Naive B cell (primary cell): ENCODE measurements at regions not wholly inside any gene's neighbourhood (a gene's known extent, or its start where the extent isn't known, plus 50 kb on each side); places are given as distances from the start of the nearest gene placed in this dataset.
"Not testable (repeated sequence)": the region's sequence is repeated elsewhere in the genome, so short reads cannot be mapped to it uniquely, and the experiment has no call there.

Source experiments
- ATAC-seq, 2 donors: fragments of 150-1000 bp; cut with Tn5 transposase; 2 replicates each; pipeline ENCODE4 v1.10.0; 2021; ENCODE audit warnings: low read depth in 2 of 2, mild to moderate bottlenecking in 2 of 2, moderate library complexity in 2 of 2
- DNase-seq: peaks from one replicate; pipeline ENCODE4 v3.0.0; 2022
- H3K27ac Mint-ChIP-seq, 6 donors: one replicate each; pipeline ENCODE4 v1.8.0; 2020 to 2022; ENCODE audit warnings: mild to moderate bottlenecking in 6 of 6, mixed read lengths in 6 of 6, moderate library complexity in 5 of 6, inconsistent platforms in 2 of 6
- H3K27me3 Mint-ChIP-seq, 3 donors: one replicate each; pipeline ENCODE4 v1.8.0; 2021 to 2022; ENCODE audit warnings: mixed read lengths in 3 of 3, mild to moderate bottlenecking in 1 of 3
- H3K36me3 Mint-ChIP-seq, 2 donors: one replicate each; pipeline ENCODE4 v1.8.0; 2020 to 2022; ENCODE audit warnings: mixed read lengths in 2 of 2, inconsistent platforms in 1 of 2, mild to moderate bottlenecking in 1 of 2
- H3K4me1 Mint-ChIP-seq, 3 donors: one replicate each; pipeline ENCODE4 v1.8.0; 2020 to 2022; ENCODE audit warnings: mixed read lengths in 3 of 3, inconsistent platforms in 1 of 3, mild to moderate bottlenecking in 1 of 3, moderate library complexity in 1 of 3
- H3K4me3 Mint-ChIP-seq, 8 donors: one replicate each; pipeline ENCODE4 v1.8.0; 2020 to 2022; ENCODE audit warnings: mild to moderate bottlenecking in 8 of 8, mixed read lengths in 8 of 8, moderate library complexity in 8 of 8, inconsistent platforms in 2 of 8
- H3K9me3 Mint-ChIP-seq, 7 donors: one replicate each; pipeline ENCODE4 v1.8.0; 2020 to 2022; ENCODE audit warnings: mixed read lengths in 7 of 7, mild to moderate bottlenecking in 5 of 7, inconsistent platforms in 2 of 7, moderate library complexity in 1 of 7

DNA sequence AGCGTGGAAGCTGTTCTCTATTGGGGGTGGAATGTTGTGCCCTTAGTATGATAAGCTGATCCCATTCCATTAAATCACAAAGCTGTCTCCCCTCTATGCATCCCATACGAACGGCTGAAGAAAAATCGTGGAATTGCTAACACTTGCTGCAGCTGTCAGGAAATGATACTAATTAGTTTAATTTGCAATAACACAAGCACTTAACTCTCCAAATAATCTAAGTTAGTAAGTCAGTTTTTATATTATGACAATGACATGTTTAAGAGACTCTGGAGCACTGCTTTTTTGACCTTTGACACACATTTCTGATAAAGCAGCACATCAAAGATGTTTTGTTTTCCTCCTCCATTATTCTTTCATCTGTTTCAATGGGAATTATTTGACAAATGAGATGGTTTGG lies 123.7 kb upstream of the SATB2 start:
- H3K27ac Mint-ChIP-seq, result no peak overlapping the region
- DNase-seq, result no peak
- ATAC-seq, result no peak
- H3K27me3 Mint-ChIP-seq, result peaks cover 5 to 10% (median 8%) of the 10 kb centered on the region in 3 donors
- no peak overlapping the region for H3K4me3 Mint-ChIP-seq
- no peaks in the 10 kb centered on the region for H3K4me1 Mint-ChIP-seq
- H3K9me3 Mint-ChIP-seq, result no peaks in the 10 kb centered on the region
- H3K36me3 Mint-ChIP-seq, result no peaks in the 10 kb centered on the region

GRCh38 chr2:199575416-199575815 lies 117.7 kb upstream of the SATB2 start:
- H3K4me1 Mint-ChIP-seq, result no peaks in the 10 kb centered on the region
- no peaks in the 10 kb centered on the region for H3K36me3 Mint-ChIP-seq
- no peak overlapping the region for H3K27ac Mint-ChIP-seq
- no peak overlapping the region for H3K4me3 Mint-ChIP-seq
- no peak for ATAC-seq
- no peak for DNase-seq
- no peaks in the 10 kb centered on the region for H3K27me3 Mint-ChIP-seq
- H3K9me3 Mint-ChIP-seq, result no peaks in the 10 kb centered on the region

GRCh38 chr2:199572571-199572970 lies 114.8 kb upstream of the SATB2 start:
- no peaks in the 10 kb centered on the region for H3K4me1 Mint-ChIP-seq
- H3K27me3 Mint-ChIP-seq, result no peaks in the 10 kb centered on the region
- no peak for ATAC-seq
- no peaks in the 10 kb centered on the region for H3K9me3 Mint-ChIP-seq
- no peaks in the 10 kb centered on the region for H3K36me3 Mint-ChIP-seq
- H3K27ac Mint-ChIP-seq, result no peak overlapping the region
- no peak for DNase-seq
- H3K4me3 Mint-ChIP-seq, result no peak overlapping the region

GRCh38 chr2:199570934-199571333 lies 113.2 kb upstream of the SATB2 start:
- Mint-ChIP-seq H3K4me1 (no peaks in the 10 kb centered on the region), H3K4me3 (no peak overlapping the region), H3K27me3 (no peaks in the 10 kb centered on the region), H3K9me3 (no peaks in the 10 kb centered on the region), H3K27ac (no peak overlapping the region), H3K36me3 (no peaks in the 10 kb centered on the region)
- DNase-seq, result no peak
- no peak for ATAC-seq

- ATAC-seq (no peak), DNase-seq (no peak)
- Mint-ChIP-seq H3K4me1 (no peaks in the 10 kb centered on the region), H3K9me3 (no peaks in the 10 kb centered on the region), H3K27me3 (no peaks in the 10 kb centered on the region), H3K27ac (no peak overlapping the region), H3K4me3 (no peak overlapping the region), H3K36me3 (no peaks in the 10 kb centered on the region)
These were observed 111.6 kb upstream of the SATB2 start for GRCh38 chr2:199569336-199569735.

DNA sequence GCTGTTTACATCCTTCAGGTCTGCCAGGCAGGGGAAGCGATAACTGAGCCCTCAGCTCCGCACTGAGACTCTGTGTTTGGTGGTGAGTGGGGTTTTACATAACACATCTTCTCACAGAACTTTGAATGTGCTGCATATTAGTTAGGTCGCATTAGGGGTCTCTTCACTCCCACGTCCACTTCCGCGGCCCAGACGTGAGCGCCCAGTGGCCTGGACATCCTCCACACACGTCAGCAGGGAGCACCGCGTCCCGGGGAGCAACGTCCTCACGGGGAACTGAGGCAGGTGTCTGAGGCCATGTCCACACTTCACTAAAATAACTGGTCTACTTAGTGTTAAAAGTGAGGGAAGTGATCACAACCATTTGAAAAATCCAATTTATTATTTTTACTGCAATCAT lies 100.4 kb upstream of the SATB2 start:
- Mint-ChIP-seq H3K4me3 (no peak overlapping the region), H3K36me3 (no peaks in the 10 kb centered on the region)
- ATAC-seq, result no peak

GRCh38 chr2:199556527-199557285 lies 99.0 kb upstream of the SATB2 start:
- Mint-ChIP-seq H3K4me1 (no peaks in the 10 kb centered on the region), H3K27ac (no peak overlapping the region), H3K36me3 (no peaks in the 10 kb centered on the region), H3K27me3 (peaks cover 0 to 7% (median 0%) of the 10 kb centered on the region in 3 donors), H3K4me3 (no peak overlapping the region), H3K9me3 (peaks cover 0 to 3% (median under 1%) of the 10 kb centered on the region in 7 donors)
- no peak for ATAC-seq
- no peak for DNase-seq

More for the DNA sequence above, 100.4 kb upstream of the SATB2 start:
- Mint-ChIP-seq H3K27me3 (peaks cover 0 to 7% (median 0%) of the 10 kb centered on the region in 3 donors), H3K4me1 (no peaks in the 10 kb centered on the region), H3K9me3 (peaks cover 0 to 13% (median 6%) of the 10 kb centered on the region in 7 donors), H3K27ac (no peak overlapping the region)
- DNase-seq, result no peak

- H3K27me3 Mint-ChIP-seq, result peaks cover 0 to 7% (median 7%) of the 10 kb centered on the region in 3 donors
- no peak overlapping the region for H3K27ac Mint-ChIP-seq
- H3K4me1 Mint-ChIP-seq, result no peaks in the 10 kb centered on the region
These were observed 96.3 kb upstream of the SATB2 start for GRCh38 chr2:199554026-199554425.

GRCh38 chr2:199552141-199552540 lies 94.4 kb upstream of the SATB2 start:
- DNase-seq, result no peak
- Mint-ChIP-seq H3K4me3 (no peak overlapping the region), H3K36me3 (no peaks in the 10 kb centered on the region), H3K4me1 (no peaks in the 10 kb centered on the region), H3K27me3 (peaks cover 0 to 7% (median 4%) of the 10 kb centered on the region in 3 donors), H3K27ac (no peak overlapping the region), H3K9me3 (peaks cover 0 to 6% (median 0%) of the 10 kb centered on the region in 7 donors)
- no peak for ATAC-seq

More at GRCh38 chr2:199554026-199554425, 96.3 kb upstream of the SATB2 start:
- no peaks in the 10 kb centered on the region for H3K36me3 Mint-ChIP-seq
- DNase-seq (no peak), ATAC-seq (no peak)
- peaks cover 0 to 6% (median 0%) of the 10 kb centered on the region in 7 donors for H3K9me3 Mint-ChIP-seq
- no peak overlapping the region for H3K4me3 Mint-ChIP-seq

DNA sequence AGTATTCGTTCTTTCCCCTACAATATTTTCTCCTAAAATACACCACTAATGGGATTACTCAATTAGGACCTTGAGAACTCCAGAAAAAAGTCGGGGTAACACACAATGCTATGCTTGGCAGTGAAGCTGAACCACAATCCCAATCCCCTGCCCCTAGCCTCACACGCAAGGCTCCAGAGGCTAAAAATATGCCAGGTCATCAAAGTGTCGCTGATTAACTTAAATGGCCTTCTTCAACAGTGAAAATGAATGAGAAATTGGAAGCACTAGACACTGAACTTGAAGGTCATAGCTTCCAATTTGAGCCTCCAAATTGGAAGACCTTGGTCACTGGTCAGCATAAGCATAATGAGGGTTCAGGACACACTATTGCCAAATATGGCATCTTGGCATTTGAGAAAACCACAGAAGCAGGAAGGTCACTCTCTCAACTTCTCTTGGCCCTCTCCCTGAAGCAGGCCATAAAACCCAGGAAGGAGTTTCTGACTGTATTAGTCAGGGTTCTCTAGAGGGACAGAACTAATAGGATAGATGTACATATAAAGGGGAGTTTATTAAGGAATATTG lies 86.0 kb upstream of the SATB2 start:
- DNase-seq (no peak), ATAC-seq (no peak)
- no peak overlapping the region for H3K27ac Mint-ChIP-seq
- peaks cover 0 to 7% (median 0%) of the 10 kb centered on the region in 7 donors for H3K9me3 Mint-ChIP-seq
- no peaks in the 10 kb centered on the region for H3K36me3 Mint-ChIP-seq
- H3K4me1 Mint-ChIP-seq, result no peaks in the 10 kb centered on the region
- H3K27me3 Mint-ChIP-seq, result peaks cover 0 to 4% (median 0%) of the 10 kb centered on the region in 3 donors
- H3K4me3 Mint-ChIP-seq, result no peak overlapping the region

- H3K4me1 Mint-ChIP-seq, result no peaks in the 10 kb centered on the region
These were observed 77.9 kb upstream of the SATB2 start for GRCh38 chr2:199535445-199536177.

DNA sequence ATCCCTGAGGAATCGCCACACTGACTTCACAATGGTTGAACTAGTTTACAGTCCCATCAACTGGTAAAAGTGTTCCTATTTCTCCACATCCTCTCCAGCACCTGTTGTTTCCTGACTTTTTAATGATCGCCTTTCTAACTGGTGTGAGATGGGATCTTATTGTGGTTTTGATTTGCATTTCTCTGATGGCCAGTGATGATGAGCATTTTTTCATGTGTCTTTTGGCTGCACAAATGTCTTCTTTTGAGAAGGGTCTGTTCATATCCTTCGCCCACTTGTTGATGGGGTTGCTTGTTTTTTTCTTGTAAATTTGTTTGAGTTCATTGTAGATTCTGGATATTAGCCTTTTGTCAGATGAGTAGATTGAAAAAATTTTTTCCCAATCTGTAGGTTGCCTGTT lies 76.1 kb upstream of the SATB2 start:
- H3K4me3 Mint-ChIP-seq, H3K36me3 Mint-ChIP-seq, H3K27me3 Mint-ChIP-seq, DNase-seq, ATAC-seq, H3K4me1 Mint-ChIP-seq, H3K27ac Mint-ChIP-seq: not testable (repeated sequence)
- H3K9me3 Mint-ChIP-seq, result peaks cover 0 to 19% (median 6%) of the 10 kb centered on the region in 7 donors

More at GRCh38 chr2:199535445-199536177, 77.9 kb upstream of the SATB2 start:
- ATAC-seq, result no peak
- DNase-seq, result no peak
- Mint-ChIP-seq H3K36me3 (no peaks in the 10 kb centered on the region), H3K4me3 (no peak overlapping the region), H3K27me3 (no peaks in the 10 kb centered on the region), H3K9me3 (peaks cover 0 to 17% (median 6%) of the 10 kb centered on the region in 7 donors), H3K27ac (no peak overlapping the region)

- H3K27ac Mint-ChIP-seq, result no peak overlapping the region
- H3K4me3 Mint-ChIP-seq, result no peak overlapping the region
- no peaks in the 10 kb centered on the region for H3K4me1 Mint-ChIP-seq
- DNase-seq, result no peak
- no peak for ATAC-seq
- peaks cover 0 to 10% (median 0%) of the 10 kb centered on the region in 3 donors for H3K27me3 Mint-ChIP-seq
- peaks cover 0 to 7% of the 10 kb centered on the region in 2 donors for H3K36me3 Mint-ChIP-seq
- H3K9me3 Mint-ChIP-seq, result peaks cover 0 to 13% (median 8%) of the 10 kb centered on the region in 7 donors
These were observed 69.3 kb upstream of the SATB2 start for GRCh38 chr2:199527071-199527470.
